GM12874 (cell line): ENCODE measurements at regions not wholly inside any gene's neighbourhood (a gene's known extent, or its start where the extent isn't known, plus 50 kb on each side); places are given as distances from the start of the nearest gene placed in this dataset.

Source experiments
- CTCF ChIP-seq: IDR thresholded peaks from 2 replicates; pipeline ENCODE4 v1.5.1; 2011; ENCODE audit warnings: low read depth, mild to moderate bottlenecking, control low read depth, low read length, moderate library complexity; ENCODE audit not compliant: insufficient read depth

- no peak for TF ChIP-seq CTCF
Measured at GRCh38 chr20:53891306-53891894, 179.0 kb downstream of the BCAS1 start.

GRCh38 chr20:53890443-53891305 lies 179.7 kb downstream of the BCAS1 start:
- TF ChIP-seq CTCF, result no peak

GRCh38 chr20:53889411-53890148 lies 180.8 kb downstream of the BCAS1 start:
- no peak for TF ChIP-seq CTCF

- TF ChIP-seq CTCF, result no peak
Measured at GRCh38 chr20:53888951-53889350, 181.4 kb downstream of the BCAS1 start.

GRCh38 chr20:53888510-53888909 lies 181.9 kb downstream of the BCAS1 start:
- no peak for TF ChIP-seq CTCF

- TF ChIP-seq CTCF, result no peak
Measured at GRCh38 chr20:53887973-53888372, 182.4 kb downstream of the BCAS1 start.

GRCh38 chr20:53884859-53885541 lies 185.4 kb downstream of the BCAS1 start:
- no peak for TF ChIP-seq CTCF
